GM19452 (cell line): ENCODE measurements at regions not wholly inside any gene's neighbourhood (a gene's known extent, or its start where the extent isn't known, plus 50 kb on each side); places are given as distances from the start of the nearest gene placed in this dataset.
"Not testable (repeated sequence)": the region's sequence is repeated elsewhere in the genome, so short reads cannot be mapped to it uniquely, and the experiment has no call there.

Experiments
- ATAC-seq: cut with Tn5 transposase; IDR thresholded peaks from one replicate; pipeline ENCODE4 v1.9.1; 2021; ENCODE audit not compliant: unreplicated experiment

- no peak for ATAC-seq
Observed at GRCh38 chr3:118495206-118495605, 539.4 kb downstream of the IGSF11 start.

DNA sequence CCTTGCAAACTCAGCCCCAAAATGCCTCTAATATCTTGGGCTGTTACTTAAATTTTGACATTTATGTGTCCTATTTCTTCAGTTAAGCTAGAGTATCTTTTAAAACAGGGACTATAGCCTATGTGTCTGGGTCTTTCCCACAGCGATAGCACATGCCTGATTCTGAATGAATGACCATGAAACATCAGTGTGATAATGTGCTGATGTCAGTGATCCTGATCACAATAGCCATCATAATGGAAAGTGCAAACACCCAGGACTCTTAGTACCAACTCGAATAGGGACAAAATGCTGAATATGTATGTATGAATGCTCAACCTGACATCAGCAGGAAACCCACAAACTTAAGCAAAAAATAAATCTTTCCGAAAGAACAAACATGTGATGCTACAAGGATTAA is 537.4 kb downstream of the IGSF11 start:
- ATAC-seq: no peak

DNA sequence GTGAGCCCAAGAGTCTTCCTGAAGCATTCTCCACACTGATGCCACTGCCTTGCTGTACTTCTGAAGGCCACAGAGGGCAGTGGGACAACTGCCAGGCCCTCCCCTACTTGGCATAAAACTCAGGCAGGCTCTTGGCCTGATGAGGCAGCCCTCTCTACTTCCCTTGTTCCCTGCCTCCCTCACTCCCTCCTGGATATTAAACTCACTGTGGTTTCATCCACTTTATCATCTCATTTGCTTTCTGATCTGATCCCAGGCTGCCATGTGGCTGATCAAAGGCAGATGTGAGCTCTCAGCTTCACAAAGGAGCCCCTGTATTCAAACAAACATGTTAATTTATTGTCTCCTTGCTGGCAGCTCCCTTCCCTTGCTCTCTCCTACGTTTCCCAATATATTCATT is 533.5 kb downstream of the IGSF11 start:
- no peak for ATAC-seq

DNA sequence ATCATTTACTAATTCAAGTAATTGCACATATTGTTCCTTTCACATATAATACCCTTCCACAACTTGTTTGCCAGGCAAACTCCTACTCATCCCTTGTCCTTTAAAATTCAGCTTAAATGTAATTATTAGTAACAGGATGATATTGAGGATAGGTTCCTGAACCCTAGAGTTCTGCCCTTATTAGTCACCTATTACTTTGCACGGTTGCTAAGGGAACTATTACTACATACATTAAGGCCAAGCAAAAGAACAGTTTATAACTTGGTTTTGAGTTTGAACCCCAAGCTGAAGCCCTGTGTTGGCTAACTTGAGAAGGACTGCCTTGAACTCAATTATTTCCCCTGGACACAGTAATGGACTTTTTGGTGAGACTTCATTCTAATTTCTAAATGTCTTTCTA is 529.7 kb downstream of the IGSF11 start:
- ATAC-seq: no peak

- ATAC-seq: no peak
Observed at GRCh38 chr3:118505784-118506183, 528.9 kb downstream of the IGSF11 start.

DNA sequence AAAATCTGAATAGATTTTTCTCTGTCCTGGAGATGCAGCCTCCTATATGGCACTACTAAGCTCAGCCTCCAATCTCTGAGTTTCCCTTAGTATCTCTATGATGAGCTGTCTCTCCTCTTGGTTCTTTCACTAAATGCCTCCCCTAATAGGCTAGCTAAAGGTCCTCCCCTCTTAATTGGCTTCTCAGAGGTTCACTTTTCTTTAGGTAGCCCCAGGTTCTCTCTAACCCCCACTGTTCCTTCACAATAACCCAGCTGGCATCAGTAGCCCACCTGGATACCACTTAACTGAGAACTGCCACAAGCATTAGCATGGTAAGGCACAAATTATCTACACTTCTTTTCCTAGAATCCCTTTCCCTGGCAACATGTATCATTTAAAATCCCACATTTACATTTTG is 523.2 kb downstream of the IGSF11 start:
- no peak for ATAC-seq

GRCh38 chr3:118512301-118512700 is 522.3 kb downstream of the IGSF11 start:
- ATAC-seq: no peak

DNA sequence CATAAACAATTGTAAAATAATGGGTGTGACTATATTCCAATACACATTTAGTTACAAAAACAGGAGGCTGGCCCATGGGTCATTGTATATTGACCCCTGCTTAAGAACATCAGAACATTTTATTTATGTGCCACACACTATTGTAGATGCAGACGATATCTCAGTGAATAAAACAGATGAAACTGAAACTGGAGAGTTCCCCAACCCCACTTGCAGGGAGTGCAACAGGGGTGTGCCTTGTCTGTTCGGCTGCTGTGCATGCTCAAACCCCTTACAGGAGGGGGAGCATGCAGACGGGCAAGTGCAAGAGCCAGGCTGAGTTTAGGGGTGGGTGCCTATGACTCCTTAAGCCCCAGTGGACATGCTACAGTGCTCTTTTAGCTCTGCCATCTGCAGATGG is 509.6 kb downstream of the IGSF11 start:
- ATAC-seq: no peak

DNA sequence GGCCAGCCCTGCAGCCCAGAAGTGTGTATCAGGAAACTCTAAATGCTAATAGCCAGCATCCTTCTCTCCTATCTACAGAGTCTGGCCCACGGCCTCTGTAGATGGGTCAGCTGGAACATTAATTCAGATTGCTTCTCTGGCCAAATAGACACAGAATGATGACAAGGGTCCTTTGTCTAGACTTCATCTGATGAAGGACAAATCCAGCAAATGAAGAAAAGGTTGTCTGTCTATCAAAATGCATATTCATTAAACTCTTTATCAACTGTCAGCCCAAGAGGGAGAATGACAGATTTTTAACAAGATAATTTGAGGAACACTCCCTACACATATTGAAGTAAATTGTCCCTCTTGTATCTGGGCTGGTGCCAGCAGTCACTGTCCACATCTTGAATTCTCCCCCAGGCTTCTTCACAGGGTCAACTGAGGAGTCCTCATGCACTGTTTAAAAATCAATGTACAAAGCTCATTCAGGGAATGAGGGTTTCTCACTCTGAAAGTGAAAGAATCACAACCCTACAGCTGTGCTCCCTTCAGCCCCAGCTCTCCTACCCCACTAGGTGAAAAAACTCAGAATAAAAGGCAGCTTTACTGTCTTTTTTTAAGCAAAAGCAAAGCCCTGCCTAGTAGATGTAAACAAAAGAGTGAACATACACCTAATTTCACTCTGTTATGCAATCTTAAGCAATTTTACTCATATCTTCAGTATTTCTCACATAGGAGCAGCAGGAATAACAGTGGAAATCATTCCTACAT is 507.7 kb downstream of the IGSF11 start:
- no peak for ATAC-seq

DNA sequence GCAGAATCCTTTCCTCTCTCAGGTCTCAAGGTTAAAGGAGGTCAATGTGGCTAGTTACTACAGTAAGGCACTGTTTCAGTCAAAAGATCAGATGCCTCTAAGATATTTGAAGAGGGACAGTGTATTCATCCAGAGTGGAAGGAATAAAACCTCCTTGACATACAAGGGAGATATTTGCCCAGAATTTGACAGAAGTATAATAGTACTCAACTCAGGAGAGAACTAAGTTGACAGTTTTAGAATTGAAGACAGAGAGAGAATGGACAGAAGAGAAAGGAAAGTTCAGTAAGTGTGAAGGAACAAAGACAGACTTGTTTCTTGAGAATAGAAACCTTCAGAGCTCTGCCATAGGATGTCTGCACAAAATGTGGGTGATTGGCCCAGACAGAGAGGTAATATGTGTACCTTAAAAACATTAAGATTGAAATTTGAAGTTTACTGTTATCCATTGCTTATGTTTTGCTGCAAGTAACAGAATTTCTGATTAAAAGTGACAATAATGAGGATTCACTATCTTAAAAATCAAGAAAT is 507.1 kb downstream of the IGSF11 start:
- ATAC-seq: no peak

DNA sequence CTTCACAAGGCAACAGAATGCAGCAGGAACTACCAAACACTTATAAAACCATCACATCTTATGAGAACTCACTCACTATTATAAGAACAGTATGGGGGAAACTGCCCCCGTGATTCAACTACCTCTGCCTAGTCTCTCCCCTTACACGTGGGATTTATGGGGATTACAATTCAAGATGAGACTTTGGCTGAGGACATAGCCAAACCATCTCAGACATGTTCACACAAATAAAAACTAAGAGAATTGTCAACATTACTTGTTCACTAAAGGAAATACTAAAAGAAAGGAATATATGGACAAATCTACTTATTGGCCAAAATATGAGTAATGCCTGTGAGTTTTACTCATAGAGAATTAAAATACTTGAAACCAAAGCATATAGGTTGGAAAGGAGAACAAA is 505.1 kb downstream of the IGSF11 start:
- ATAC-seq: no peak

GRCh38 chr3:118530350-118530922 is 504.2 kb downstream of the IGSF11 start:
- ATAC-seq: no peak

- ATAC-seq: not testable (repeated sequence)
Observed at GRCh38 chr3:118530927-118531356, 503.7 kb downstream of the IGSF11 start.

GRCh38 chr3:118531816-118532215 is 502.8 kb downstream of the IGSF11 start:
- no peak for ATAC-seq

DNA sequence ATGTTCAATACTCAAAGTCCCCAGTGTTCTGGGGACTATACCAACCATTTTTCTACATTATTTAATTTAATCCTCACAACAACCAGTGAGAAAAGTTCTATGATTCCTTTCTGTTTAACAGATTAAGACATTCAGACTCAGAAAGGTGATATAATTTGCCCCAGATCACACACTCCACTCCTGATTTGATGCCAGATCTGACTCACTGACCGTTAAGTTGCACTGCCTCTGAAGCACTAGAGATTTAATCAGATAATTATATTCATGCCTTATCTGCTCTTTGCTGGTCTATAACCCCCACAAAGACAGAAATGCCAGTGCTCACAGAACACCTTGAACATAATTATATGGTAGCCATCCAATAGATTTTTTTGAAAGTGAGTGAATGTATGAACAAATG is 501.0 kb downstream of the IGSF11 start:
- ATAC-seq: no peak

GRCh38 chr3:118534519-118534918 is 500.1 kb downstream of the IGSF11 start:
- ATAC-seq: no peak

- ATAC-seq: no peak
Observed at GRCh38 chr3:118536764-118537163, 497.9 kb downstream of the IGSF11 start.

DNA sequence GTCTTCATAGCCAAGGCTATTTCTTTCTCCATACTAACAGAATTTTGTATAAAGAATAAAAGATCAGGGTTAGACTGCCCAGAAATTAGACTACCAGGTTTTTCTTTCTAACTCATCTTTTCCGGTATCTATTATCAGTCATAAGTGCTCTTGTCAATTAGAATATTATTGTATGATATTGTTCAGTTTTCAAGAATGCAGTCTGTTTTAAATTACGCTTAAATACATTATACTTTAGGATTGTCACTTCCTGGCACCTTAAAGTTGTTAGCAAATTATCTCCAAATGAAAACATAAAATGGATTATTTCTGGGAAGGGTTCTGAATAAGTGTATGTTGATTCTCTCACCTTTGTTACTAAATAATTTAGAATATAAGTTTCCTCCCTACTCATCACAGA is 497.2 kb downstream of the IGSF11 start:
- no peak for ATAC-seq

DNA sequence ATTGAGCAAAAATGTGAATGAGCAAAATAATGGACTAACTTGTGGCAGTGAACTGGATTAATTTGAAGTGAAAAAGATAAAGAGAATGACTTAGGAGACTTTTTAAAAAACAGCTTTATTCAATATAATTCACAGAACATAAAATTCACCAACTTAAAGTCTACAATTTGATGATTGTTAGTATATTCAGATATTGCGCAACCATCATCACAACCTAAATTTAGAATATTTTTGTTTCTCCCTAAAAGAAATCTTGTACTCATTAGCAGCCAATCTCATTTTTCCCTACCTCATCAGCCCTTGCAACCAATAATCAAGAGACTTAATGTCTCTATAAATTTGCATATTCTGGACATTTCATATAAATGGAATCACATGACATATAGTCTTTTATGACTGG is 496.5 kb downstream of the IGSF11 start:
- ATAC-seq: no peak

GRCh38 chr3:118539820-118540447 is 494.7 kb downstream of the IGSF11 start:
- not testable (repeated sequence) for ATAC-seq

DNA sequence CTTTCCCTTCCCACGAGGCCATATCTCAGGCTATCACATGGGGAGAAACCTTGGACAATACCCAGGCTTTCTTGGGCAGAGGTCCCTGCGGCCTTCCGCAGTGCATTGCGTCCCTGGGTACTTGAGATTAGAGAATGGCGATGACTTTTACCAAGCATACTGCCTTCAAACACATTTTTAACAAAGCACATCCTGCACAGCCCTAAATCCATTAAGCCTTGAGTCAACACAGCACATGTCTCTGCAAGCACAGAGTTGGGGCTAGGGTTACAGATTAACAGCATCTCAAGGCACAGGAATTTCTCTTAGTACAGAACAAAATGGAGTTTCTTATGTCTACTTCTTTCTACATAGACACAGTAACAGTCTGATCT is 494.2 kb downstream of the IGSF11 start:
- not testable (repeated sequence) for ATAC-seq

DNA sequence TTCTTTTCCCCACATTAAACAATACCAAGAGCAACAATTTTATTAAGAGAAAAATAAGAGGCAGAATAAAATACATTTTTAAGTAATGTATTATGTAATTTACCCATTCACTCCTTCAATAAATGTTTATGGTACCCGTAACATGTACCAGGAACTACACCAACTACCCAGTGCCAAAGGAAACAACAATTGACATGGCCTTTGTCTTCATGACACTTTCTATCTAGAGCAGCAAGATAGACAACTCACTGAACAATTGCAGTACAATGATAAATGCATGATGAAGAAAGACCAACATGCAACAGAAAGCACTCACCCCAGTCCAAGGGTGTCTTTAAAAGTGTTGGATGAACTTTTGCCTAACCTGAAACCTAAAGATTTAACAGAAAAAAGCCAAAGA is 493.8 kb downstream of the IGSF11 start:
- ATAC-seq: no peak
